Stimulated activated naive CD8-positive, alpha-beta T cell treated with anti-CD3 and anti-CD28 coated beads, Interleukin-15, amount 100 ng/mL, for 72 hours (primary cell): ENCODE measurements at regions not wholly inside any gene's neighbourhood (a gene's known extent, or its start where the extent isn't known, plus 50 kb on each side); places are given as distances from the start of the nearest gene placed in this dataset.
"Not testable (repeated sequence)": the region's sequence is repeated elsewhere in the genome, so short reads cannot be mapped to it uniquely, and the experiment has no call there.

Source experiments
- ATAC-seq: fragments of 150-1000 bp; cut with Tn5 transposase; 2 replicates; pipeline ENCODE4 v1.10.0; 2021; ENCODE audit warnings: mild to moderate bottlenecking, moderate library complexity
- DNase-seq, 2 donors: peaks; one replicate each; pipeline ENCODE4 v3.0.0; 2021 to 2022
- H3K27ac Mint-ChIP-seq, 2 donors: one replicate each; pipeline ENCODE4 v1.8.0; 2022; ENCODE audit warnings: mild to moderate bottlenecking in 2 of 2, mixed read lengths in 2 of 2, moderate library complexity in 2 of 2
- H3K27me3 Mint-ChIP-seq: one replicate; pipeline ENCODE4 v1.8.0; 2022; ENCODE audit warnings: mixed read lengths
- H3K4me1 Mint-ChIP-seq: one replicate; pipeline ENCODE4 v1.8.0; 2022; ENCODE audit warnings: mild to moderate bottlenecking, mixed read lengths
- H3K4me3 Mint-ChIP-seq, 2 donors: one replicate each; pipeline ENCODE4 v1.8.0; 2022; ENCODE audit warnings: mild to moderate bottlenecking in 2 of 2, mixed read lengths in 2 of 2, moderate library complexity in 1 of 2
- H3K9me3 Mint-ChIP-seq, 2 donors: one replicate each; pipeline ENCODE4 v1.8.0; 2022; ENCODE audit warnings: mixed read lengths in 2 of 2

GRCh38 chr2:241996100-241996499, 126.6 kb downstream of the RTP5 start:
- DNase-seq (no peak), ATAC-seq (no peak)
- Mint-ChIP-seq H3K9me3 (no peaks in the 10 kb centered on the region), H3K27ac (peak overlapping the region in 1 of 2 donors; percentile 9), H3K4me3 (no peak overlapping the region), H3K4me1 (no peaks in the 10 kb centered on the region), H3K27me3 (no peaks in the 10 kb centered on the region)

DNA sequence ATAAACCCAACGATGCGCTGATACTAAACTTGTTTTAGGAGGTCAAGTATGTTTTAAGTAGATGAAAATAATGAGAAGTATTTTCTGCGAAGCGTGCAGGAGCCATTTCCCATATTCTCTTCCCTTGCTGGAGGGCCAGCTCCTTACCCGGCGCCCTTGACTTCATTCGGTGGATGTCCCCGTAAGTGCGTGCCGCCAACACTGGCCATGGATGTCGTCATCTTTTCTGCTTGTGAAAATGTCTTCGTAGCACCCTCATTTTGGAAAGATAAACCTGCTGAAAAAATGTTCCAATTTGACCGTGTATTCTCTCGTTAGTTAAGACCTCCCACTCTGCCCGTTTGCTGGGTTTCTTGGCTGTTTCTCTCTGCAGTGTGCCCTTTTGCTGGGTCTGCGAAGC, 127.5 kb downstream of the RTP5 start:
- Mint-ChIP-seq H3K4me3 (no peak overlapping the region), H3K27me3 (no peaks in the 10 kb centered on the region), H3K27ac (no peak overlapping the region), H3K9me3 (no peaks in the 10 kb centered on the region), H3K4me1 (no peaks in the 10 kb centered on the region)
- DNase-seq, result no peak
- ATAC-seq, result no peak

DNA sequence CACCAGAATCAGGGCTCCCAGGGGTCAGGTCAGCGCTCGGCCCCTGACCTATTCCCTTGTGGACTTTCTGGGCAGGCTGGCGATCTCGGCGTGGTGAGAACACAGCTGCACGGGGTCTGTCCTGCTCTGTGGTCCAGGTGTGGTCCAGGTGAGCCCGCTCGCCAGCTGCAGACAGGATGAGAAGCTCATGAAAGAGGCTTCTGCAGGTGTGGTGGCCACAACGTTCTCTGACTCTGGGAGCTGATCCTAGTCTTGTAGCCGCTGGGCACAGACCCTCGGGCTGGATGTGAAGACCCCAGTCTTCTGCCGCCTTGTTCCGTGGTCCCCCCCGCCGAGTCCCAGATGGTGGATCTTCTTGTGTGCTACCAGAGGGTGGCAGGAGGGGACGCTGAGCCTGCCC, 129.7 kb downstream of the RTP5 start:
- Mint-ChIP-seq H3K4me1 (peaks cover 10% of the 10 kb centered on the region), H3K4me3 (no peak overlapping the region), H3K27ac (no peak overlapping the region), H3K27me3 (no peaks in the 10 kb centered on the region), H3K9me3 (no peaks in the 10 kb centered on the region)
- ATAC-seq, result no peak
- DNase-seq, result no peak

DNA sequence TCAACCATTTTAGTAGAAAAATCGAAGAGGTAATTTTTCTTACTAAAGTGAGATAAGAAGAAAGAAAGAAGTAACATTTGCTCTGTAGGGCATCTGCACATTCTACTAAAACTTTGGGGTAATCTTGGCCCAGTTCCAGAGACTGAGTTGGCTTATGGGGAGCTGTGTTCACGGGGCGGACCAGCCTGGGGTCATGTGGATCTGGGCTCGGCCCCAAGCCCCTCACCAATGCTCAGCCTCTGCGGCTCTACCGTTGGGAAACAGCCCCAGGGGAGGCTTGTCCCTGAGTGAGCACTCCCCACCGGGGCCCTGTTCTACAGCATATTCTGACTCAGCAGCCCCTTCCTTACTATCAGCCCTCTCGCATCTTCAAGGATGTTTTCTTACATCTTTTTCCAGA, 132.3 kb downstream of the RTP5 start:
- H3K4me1 Mint-ChIP-seq, result peaks cover 10% of the 10 kb centered on the region

DNA sequence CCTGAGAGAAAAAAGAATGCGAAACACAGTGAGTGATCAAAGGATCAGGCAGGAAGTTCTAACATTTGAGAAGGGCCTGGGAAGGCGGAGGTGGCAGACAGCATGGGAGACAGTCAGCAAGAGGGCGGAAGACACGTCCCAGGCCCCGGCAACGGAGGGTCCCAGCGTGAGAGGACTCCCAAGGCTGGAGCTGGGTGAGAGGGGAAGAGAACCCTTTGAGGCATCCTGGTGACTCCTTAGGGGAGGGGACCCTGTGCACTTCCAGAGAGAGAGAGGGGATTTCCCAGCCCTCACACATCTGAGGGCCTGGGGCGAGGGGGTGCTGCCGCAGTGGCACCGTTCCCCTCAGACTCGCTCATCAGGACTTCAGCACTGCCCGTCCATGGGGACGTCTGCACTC, 133.4 kb downstream of the RTP5 start:
- Mint-ChIP-seq H3K4me3 (peak overlapping the region in 1 of 2 donors; percentile 26), H3K27ac (peak overlapping the region in 1 of 2 donors; percentile 70), H3K9me3 (peaks cover 0 to 6% of the 10 kb centered on the region in 2 donors), H3K4me1 (peaks cover 10% of the 10 kb centered on the region), H3K27me3 (no peaks in the 10 kb centered on the region)
- DNase-seq (no peak), ATAC-seq (no peak)

More for the DNA sequence above, 132.3 kb downstream of the RTP5 start:
- ATAC-seq (no peak), DNase-seq (no peak)
- Mint-ChIP-seq H3K27ac (no peak overlapping the region), H3K27me3 (no peaks in the 10 kb centered on the region), H3K4me3 (no peak overlapping the region), H3K9me3 (peaks cover 0 to 6% of the 10 kb centered on the region in 2 donors)

DNA sequence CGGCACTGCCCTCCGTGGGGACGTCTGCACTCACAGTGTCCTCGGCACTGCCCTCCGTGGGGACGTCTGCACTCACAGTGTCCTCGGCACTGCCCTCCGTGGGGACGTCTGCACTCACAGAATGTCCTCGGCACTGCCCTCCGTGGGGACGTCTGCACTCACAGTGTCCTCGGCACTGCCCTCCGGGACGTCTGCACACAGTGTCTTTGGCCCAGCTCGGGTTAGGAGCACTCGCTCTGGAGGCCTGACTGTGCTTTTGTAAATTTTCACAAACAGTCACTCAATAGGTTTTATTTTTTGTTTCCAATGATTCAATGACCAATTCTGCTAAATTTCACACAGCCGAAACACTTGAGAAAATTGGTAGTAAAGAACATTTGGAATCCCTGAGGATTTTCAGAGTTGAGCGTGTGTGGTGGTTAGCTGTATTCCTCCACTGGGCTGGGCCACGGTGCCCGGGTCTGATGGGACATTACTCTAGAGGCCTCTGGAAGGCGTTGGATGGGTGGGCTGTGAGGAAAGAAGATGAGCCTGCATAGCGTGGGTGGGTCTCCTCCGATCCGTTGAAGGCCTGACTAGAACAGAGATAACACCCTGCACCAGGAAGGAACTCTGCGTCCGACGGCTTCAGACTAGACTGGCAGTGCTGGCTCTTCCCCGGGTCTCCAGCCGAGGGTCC, 134.8 kb downstream of the RTP5 start:
- peaks cover 0 to 6% of the 10 kb centered on the region in 2 donors for H3K9me3 Mint-ChIP-seq
- H3K27me3 Mint-ChIP-seq, result no peaks in the 10 kb centered on the region
- H3K4me1 Mint-ChIP-seq, result peaks cover 10% of the 10 kb centered on the region
- no peak for DNase-seq
- H3K27ac Mint-ChIP-seq, result no peak overlapping the region
- no peak overlapping the region for H3K4me3 Mint-ChIP-seq
- ATAC-seq, result no peak

DNA sequence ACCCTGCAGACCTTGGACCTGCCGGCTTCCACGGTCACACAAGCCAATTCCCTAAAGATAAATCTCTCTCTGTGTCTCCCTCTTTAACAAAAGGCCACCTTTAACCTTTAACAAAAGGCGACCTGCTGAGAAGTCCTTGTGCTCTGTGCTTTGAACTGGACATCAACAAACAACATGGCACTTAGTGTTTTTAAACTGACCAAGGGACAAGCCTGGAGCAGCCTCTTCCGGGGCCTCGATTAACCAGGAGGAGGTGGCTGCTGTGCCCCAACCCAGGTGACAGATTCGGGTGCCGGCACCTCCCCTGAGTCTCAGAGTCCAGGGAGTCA, 135.3 kb downstream of the RTP5 start:
- Mint-ChIP-seq H3K27ac (peak overlapping the region in 1 of 2 donors; percentile 33), H3K27me3 (no peaks in the 10 kb centered on the region), H3K4me1 (peaks cover 10% of the 10 kb centered on the region), H3K4me3 (no peak overlapping the region), H3K9me3 (peaks cover 0 to 6% of the 10 kb centered on the region in 2 donors)
- DNase-seq (no peak), ATAC-seq (no peak)

- peaks cover 17% of the 10 kb centered on the region for H3K4me1 Mint-ChIP-seq
- H3K4me3 Mint-ChIP-seq, result peak overlapping the region in 1 of 2 donors; percentile 31
- DNase-seq, ATAC-seq, H3K27me3 Mint-ChIP-seq, H3K9me3 Mint-ChIP-seq: not testable (repeated sequence)
- H3K27ac Mint-ChIP-seq, result peak overlapping the region in 1 of 2 donors; percentile 92
Observed at GRCh38 chr2:242006091-242006634, 136.6 kb downstream of the RTP5 start.

GRCh38 chr2:242008908-242009307, 139.4 kb downstream of the RTP5 start:
- H3K27ac Mint-ChIP-seq, result not testable (repeated sequence)
- peaks cover 10% of the 10 kb centered on the region for H3K4me1 Mint-ChIP-seq

DNA sequence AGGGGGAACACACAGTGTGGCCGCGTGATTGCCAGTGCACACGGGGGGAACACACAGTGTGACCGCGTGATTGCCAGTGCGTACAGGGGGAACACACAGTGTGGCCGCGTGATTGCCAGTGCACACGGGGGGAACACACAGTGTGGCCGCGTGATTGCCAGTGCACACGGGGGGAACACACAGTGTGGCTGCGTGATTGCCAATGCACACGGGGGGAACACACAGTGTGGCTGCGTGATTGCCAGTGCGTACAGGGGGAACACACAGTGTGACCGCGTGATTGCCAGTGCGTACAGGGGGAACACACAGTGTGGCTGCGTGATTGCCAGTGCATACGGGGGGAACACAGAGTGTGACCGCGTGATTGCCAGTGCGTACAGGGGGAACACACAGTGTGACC, 140.3 kb downstream of the RTP5 start:
- peaks cover 10% of the 10 kb centered on the region for H3K4me1 Mint-ChIP-seq
- not testable (repeated sequence) for H3K27me3 Mint-ChIP-seq, H3K27ac Mint-ChIP-seq, DNase-seq, H3K9me3 Mint-ChIP-seq, H3K4me3 Mint-ChIP-seq, ATAC-seq

More at GRCh38 chr2:242008908-242009307, 139.4 kb downstream of the RTP5 start:
- H3K4me3 Mint-ChIP-seq, ATAC-seq, H3K9me3 Mint-ChIP-seq, H3K27me3 Mint-ChIP-seq, DNase-seq: not testable (repeated sequence)

DNA sequence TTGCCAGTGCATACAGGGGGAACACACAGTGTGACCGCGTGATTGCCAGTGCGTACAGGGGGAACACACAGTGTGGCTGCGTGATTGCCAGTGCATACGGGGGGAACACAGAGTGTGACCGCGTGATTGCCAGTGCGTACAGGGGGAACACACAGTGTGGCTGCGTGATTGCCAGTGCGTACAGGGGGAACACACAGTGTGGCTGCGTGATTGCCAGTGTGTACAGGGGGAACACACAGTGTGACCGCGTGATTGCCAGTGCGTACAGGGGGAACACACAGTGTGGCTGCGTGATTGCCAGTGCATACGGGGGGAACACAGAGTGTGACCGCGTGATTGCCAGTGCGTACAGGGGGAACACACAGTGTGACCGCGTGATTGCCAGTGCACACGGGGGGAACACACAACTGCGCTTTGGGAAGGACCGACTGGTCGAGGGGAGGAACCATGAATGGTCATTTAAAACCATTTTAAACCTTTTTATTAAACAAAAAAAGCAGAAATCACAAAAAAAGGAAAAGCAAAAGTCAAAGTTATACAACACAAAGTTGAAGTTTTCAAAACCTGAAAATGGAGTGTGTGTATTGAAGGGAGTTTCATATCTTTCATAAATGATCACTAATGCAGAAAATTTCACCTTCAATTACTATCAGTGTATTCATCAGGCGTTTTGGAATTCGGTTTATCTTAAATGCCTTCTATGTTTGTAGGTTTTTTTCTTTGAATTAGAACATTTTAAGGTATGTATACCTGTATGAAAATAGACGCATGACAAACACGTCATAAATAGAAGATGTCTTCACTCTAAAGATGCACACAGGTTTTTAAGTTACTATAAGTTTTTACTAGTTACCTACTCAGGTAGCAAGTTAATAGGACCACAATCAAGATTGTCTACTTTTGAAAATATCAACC, 141.0 kb downstream of the RTP5 start:
- H3K4me1 Mint-ChIP-seq, result peaks cover 10% of the 10 kb centered on the region
- not testable (repeated sequence) for H3K9me3 Mint-ChIP-seq, H3K27me3 Mint-ChIP-seq, H3K4me3 Mint-ChIP-seq, DNase-seq
- peak; percentile 24 for ATAC-seq
- peak overlapping the region in 1 of 2 donors; percentile 67 for H3K27ac Mint-ChIP-seq

DNA sequence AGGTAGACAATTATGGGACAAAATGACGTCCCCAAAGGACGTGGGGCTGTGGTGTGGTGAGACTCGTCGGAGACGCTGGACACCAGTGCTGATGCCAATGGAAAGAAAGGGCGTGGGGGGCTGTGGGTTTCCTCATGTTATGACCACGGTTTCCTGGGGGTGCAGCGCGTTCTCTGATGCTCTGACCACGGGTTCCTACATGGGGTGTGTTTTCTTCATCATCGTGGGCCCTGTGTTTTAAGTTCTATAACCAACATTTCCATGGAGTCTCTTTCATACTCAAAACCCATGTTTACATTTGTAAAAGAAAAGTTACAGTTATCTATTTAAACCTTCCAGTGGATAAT, 141.6 kb downstream of the RTP5 start:
- Mint-ChIP-seq H3K27ac (no peak overlapping the region), H3K4me1 (peaks cover 10% of the 10 kb centered on the region), H3K27me3 (no peaks in the 10 kb centered on the region), H3K4me3 (no peak overlapping the region), H3K9me3 (peaks cover 0 to 3% of the 10 kb centered on the region in 2 donors)
- peak; percentile 45 to 48 for DNase-seq
- ATAC-seq, result peak; percentile 76

DNA sequence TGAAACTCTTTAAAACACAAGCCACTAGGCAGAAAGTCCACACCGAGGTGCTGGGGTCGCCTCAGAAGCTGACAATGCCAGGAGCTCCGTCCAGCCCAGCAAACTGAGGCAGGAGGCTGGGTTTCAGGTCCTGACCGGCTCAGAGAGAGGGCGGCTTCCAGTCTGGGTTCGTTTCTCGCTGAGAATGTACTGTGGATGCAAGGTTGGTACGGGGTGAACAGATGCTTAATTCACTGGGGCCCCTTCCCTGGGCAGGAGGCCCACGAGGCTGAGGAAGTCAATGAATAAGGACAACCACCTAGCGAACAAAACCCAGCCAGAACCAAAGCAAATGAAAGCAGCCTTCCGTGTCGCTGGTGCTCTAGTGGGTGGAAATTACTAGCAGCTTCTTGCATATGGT, 142.0 kb downstream of the RTP5 start:
- Mint-ChIP-seq H3K9me3 (no peaks in the 10 kb centered on the region), H3K4me3 (no peak overlapping the region), H3K27ac (no peak overlapping the region), H3K27me3 (no peaks in the 10 kb centered on the region), H3K4me1 (peaks cover 10% of the 10 kb centered on the region)
- ATAC-seq, result no peak
- peak in 1 of 2 donors; percentile 7 for DNase-seq

- DNase-seq (peak in 1 of 2 donors; percentile 6), ATAC-seq (no peak)
- peaks cover 10% of the 10 kb centered on the region for H3K4me1 Mint-ChIP-seq
- peak overlapping the region in 1 of 2 donors; percentile 19 for H3K27ac Mint-ChIP-seq
- H3K27me3 Mint-ChIP-seq, result no peaks in the 10 kb centered on the region
- H3K9me3 Mint-ChIP-seq, result no peaks in the 10 kb centered on the region
- no peak overlapping the region for H3K4me3 Mint-ChIP-seq
Observed at GRCh38 chr2:242011991-242012764, 142.6 kb downstream of the RTP5 start.

- H3K27me3 Mint-ChIP-seq, result no peaks in the 10 kb centered on the region
- H3K4me3 Mint-ChIP-seq, result no peak overlapping the region
- DNase-seq, result peak in 1 of 2 donors; percentile 4
- no peaks in the 10 kb centered on the region for H3K9me3 Mint-ChIP-seq
- H3K4me1 Mint-ChIP-seq, result peaks cover 10% of the 10 kb centered on the region
- no peak overlapping the region for H3K27ac Mint-ChIP-seq
- ATAC-seq, result peak; percentile 48
Observed at GRCh38 chr2:242012956-242013764, 143.6 kb downstream of the RTP5 start.
